ENCODE measurements at regions not wholly inside any gene's neighbourhood (a gene's known extent, or its start where the extent isn't known, plus 50 kb on each side); places are given as distances from the start of the nearest gene placed in this dataset.

GRCh38 chr3:160055659-160056058, 67.0 kb downstream of the IL12A start:
- TF ChIP-seq CTCF (IDR thresholded peaks at IDR 0.05) = no peak
- TF ChIP-seq POLR2A (IDR thresholded peaks at IDR 0.05) = no peak
